WTC11 (cell line): ENCODE measurements at regions not wholly inside any gene's neighbourhood (a gene's known extent, or its start where the extent isn't known, plus 50 kb on each side); places are given as distances from the start of the nearest gene placed in this dataset.

ENCODE experiments used
- ATAC-seq: fragments of 200-7000 bp; cut with Tn5 transposase; 2 replicates; pipeline ENCODE4 v1.10.0; 2021; ENCODE audit warnings: mild to moderate bottlenecking, moderate library complexity
- CTCF ChIA-PET: fragments of 300-600 bp; sonication (Branson Sonifier 250); formaldehyde crosslinking; loops from one replicate; lab custom pipeline; 2021; ENCODE audit warnings: antibody characterized with exemption; lab: Charles Lee
- POLR2A ChIA-PET: fragments of 350-600 bp; sonication (Branson Sonifier 250); formaldehyde crosslinking; loops from one replicate; lab custom pipeline; 2021; ENCODE audit warnings: antibody characterized with exemption; lab: Charles Lee
- DNase-seq: peaks from one replicate; pipeline ENCODE4 v3.0.0; 2021; ENCODE audit warnings: low spot score
- H3K27ac Mint-ChIP-seq: 2 replicates; pipeline ENCODE4 v1.8.0; 2021; ENCODE audit warnings: mixed read lengths
- H3K27me3 Mint-ChIP-seq: 2 replicates; pipeline ENCODE4 v1.8.0; 2021; ENCODE audit warnings: low read depth, mild to moderate bottlenecking, moderate library complexity, mixed read lengths
- H3K36me3 Mint-ChIP-seq: 2 replicates; pipeline ENCODE4 v1.8.0; 2021; ENCODE audit warnings: mixed read lengths
- H3K4me1 Mint-ChIP-seq: 2 replicates; pipeline ENCODE4 v1.8.0; 2022; ENCODE audit warnings: mixed read lengths
- H3K4me3 Mint-ChIP-seq: 2 replicates; pipeline ENCODE4 v1.8.0; 2021; ENCODE audit warnings: mild to moderate bottlenecking, moderate library complexity, mixed read lengths
- H3K9me3 Mint-ChIP-seq: 2 replicates; pipeline ENCODE4 v1.8.0; 2021; ENCODE audit warnings: mixed read lengths
- CREM ChIP-seq: sonication (generic); formaldehyde crosslinking; IDR thresholded peaks from 2 replicates; pipeline ENCODE4 v1.8.1; 2022; ENCODE audit warnings: mild to moderate bottlenecking, missing genetic modification reagents, moderate library complexity
- FOXJ3 ChIP-seq: sonication (generic); formaldehyde crosslinking; IDR thresholded peaks from 2 replicates; pipeline ENCODE4 v1.9.0; 2021; ENCODE audit warnings: missing genetic modification reagents, mild to moderate bottlenecking, borderline replicate concordance
- FOXK1 ChIP-seq: sonication (generic); formaldehyde crosslinking; IDR thresholded peaks from 2 replicates; pipeline ENCODE4 v1.8.0; 2022; ENCODE audit warnings: mild to moderate bottlenecking, moderate library complexity, missing genetic modification reagents
- FOXP1 ChIP-seq: sonication (generic); formaldehyde crosslinking; IDR thresholded peaks from 2 replicates; pipeline ENCODE4 v1.8.0; 2022; ENCODE audit warnings: missing genetic modification reagents, mild to moderate bottlenecking, moderate library complexity, borderline replicate concordance
- IRF2 ChIP-seq: sonication (generic); formaldehyde crosslinking; IDR thresholded peaks from 2 replicates; pipeline ENCODE4 v1.8.0; 2022; ENCODE audit warnings: low read depth, missing genetic modification reagents, borderline replicate concordance
- JAZF1 ChIP-seq: fragments of 250-450 bp; sonication (Bioruptor Pico); IDR thresholded peaks from 2 replicates; pipeline ENCODE4 v1.9.0; 2021; ENCODE audit warnings: moderate library complexity, mild to moderate bottlenecking, inconsistent platforms
- KAT7 ChIP-seq: sonication (generic); formaldehyde crosslinking; IDR thresholded peaks from 2 replicates; pipeline ENCODE4 v1.8.1; 2023; ENCODE audit warnings: missing genetic modification reagents, mild to moderate bottlenecking, borderline replicate concordance
- SMAD4 ChIP-seq: sonication (generic); formaldehyde crosslinking; IDR thresholded peaks from 2 replicates; pipeline ENCODE4 v1.8.0; 2022; ENCODE audit warnings: mild to moderate bottlenecking, missing genetic modification reagents
- SP1 ChIP-seq: sonication (generic); formaldehyde crosslinking; conservative IDR thresholded peaks from 2 replicates; pipeline ENCODE4 v1.8.1; 2022; ENCODE audit warnings: missing genetic modification reagents
- TP53 ChIP-seq: sonication (generic); formaldehyde crosslinking; IDR thresholded peaks from 2 replicates; pipeline ENCODE4 v1.8.1; 2023; ENCODE audit warnings: mild to moderate bottlenecking, missing genetic modification reagents
- ZNF416 ChIP-seq: fragments of 250-450 bp; sonication (Bioruptor Pico); IDR thresholded peaks from 2 replicates; pipeline ENCODE4 v1.9.0; 2021; ENCODE audit warnings: mild to moderate bottlenecking, inconsistent platforms
- ZNF671 ChIP-seq: fragments of 250-450 bp; sonication (Bioruptor Pico); IDR thresholded peaks from 2 replicates; pipeline ENCODE4 v1.8.0; 2021; ENCODE audit warnings: mild to moderate bottlenecking
- TF ChIP-seq, protein P1 (sequence below): sonication (generic); formaldehyde crosslinking; IDR thresholded peaks from 2 replicates; pipeline ENCODE4 v1.8.0; 2022; ENCODE audit warnings: mild to moderate bottlenecking, missing genetic modification reagents
- TF ChIP-seq, protein P2 (sequence below): sonication (generic); formaldehyde crosslinking; IDR thresholded peaks from 2 replicates; pipeline ENCODE4 v1.8.0; 2022; ENCODE audit warnings: mild to moderate bottlenecking, missing genetic modification reagents
- TF ChIP-seq, protein P3 (sequence below): sonication (generic); formaldehyde crosslinking; IDR thresholded peaks from 2 replicates; pipeline ENCODE4 v1.8.0; 2022; ENCODE audit warnings: missing genetic modification reagents
- TF ChIP-seq, protein P4 (sequence below): sonication (generic); formaldehyde crosslinking; IDR thresholded peaks from 2 replicates; pipeline ENCODE4 v1.8.1; 2023; ENCODE audit warnings: mild to moderate bottlenecking, missing genetic modification reagents, borderline replicate concordance
- TF ChIP-seq, protein P5 (sequence below): fragments of 250-450 bp; sonication (Bioruptor Pico); IDR thresholded peaks from 2 replicates; pipeline ENCODE4 v1.9.0; 2021; ENCODE audit warnings: mild to moderate bottlenecking, borderline replicate concordance

DNA sequence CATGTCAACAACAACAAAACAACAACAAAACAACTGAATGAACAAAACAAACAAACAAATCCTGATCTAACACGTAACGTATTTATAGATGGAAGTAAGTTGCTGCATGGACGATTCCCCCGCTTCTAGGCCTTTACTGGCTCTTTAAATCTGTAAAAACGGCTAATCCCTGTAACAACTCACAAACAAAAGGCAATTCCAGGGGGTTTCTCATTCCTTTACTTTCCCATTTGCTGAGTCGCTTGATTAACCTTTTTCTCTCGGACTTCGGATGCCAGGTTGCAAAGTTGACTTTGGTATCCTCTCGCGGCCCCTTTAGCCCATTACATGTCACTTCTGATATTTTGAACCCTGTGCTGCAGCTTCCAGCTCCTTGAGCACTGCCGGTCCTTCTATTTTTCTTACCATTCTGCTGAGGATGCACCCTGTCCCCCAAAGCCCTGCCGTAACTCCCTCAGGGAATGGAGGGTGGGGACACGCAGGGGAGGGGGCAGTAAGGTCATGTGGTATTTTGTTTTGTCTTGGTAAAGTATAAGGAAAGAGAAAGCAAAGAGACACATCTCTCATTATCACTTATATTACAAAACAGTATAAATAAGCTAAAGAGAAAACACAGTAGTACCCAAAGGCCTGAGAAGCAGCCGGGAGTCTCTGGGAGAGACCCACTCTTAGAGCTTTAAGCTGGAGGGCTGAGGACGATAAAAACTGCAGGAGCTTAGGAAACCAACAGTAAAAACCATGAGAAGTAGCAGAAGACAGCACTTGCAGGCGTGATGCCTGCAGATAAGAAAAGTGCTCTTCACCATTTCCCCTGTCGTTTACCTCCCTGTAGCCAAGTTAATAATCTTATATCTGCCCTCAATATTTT is 457.8 kb upstream of the ZNF717 start:
- CTCF ChIA-PET = no interaction called here
- POLR2A ChIA-PET = no interaction called here
- no peak overlapping the region for H3K4me3 Mint-ChIP-seq

DNA sequence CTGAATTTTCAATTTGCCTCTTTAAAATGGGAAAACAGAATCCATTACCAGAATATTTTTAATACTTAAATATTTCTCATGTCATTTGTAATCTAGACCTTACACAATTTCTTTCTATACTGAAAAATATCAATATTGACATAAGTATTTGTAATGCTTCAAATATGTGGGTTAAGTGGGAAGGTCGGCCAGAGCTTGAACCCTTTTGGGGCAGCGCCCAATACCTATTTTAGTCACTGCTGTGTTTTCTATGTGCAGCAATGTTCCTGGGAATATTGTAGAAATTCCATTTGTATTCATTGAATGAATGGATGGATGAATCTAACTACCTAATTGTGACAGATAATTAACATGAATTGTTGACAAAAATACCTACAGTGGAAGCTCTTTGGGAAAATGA is 459.7 kb upstream of the ZNF717 start:
- ATAC-seq = no peak

More for the DNA sequence above, 457.8 kb upstream of the ZNF717 start:
- Mint-ChIP-seq H3K27ac (peak overlapping the region; percentile 90), H3K36me3 (peaks cover 7% of the 10 kb centered on the region), H3K27me3 (no peaks in the 10 kb centered on the region), H3K4me1 (peaks cover 11% of the 10 kb centered on the region), H3K9me3 (peaks cover 16% of the 10 kb centered on the region)
- DNase-seq (no peak), ATAC-seq (peak; percentile 66)
- TF ChIP-seq, protein P1, sequence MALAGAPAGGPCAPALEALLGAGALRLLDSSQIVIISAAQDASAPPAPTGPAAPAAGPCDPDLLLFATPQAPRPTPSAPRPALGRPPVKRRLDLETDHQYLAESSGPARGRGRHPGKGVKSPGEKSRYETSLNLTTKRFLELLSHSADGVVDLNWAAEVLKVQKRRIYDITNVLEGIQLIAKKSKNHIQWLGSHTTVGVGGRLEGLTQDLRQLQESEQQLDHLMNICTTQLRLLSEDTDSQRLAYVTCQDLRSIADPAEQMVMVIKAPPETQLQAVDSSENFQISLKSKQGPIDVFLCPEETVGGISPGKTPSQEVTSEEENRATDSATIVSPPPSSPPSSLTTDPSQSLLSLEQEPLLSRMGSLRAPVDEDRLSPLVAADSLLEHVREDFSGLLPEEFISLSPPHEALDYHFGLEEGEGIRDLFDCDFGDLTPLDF (CRISPR knock-in tag) = no peak
- no peak for TF ChIP-seq FOXJ3 (CRISPR knock-in tag)
- TF ChIP-seq JAZF1 (CRISPR knock-in tag) = no peak
- no peak for TF ChIP-seq SMAD4 (CRISPR knock-in tag)
- no peak for TF ChIP-seq FOXP1 (CRISPR knock-in tag)
- TF ChIP-seq, protein P2, sequence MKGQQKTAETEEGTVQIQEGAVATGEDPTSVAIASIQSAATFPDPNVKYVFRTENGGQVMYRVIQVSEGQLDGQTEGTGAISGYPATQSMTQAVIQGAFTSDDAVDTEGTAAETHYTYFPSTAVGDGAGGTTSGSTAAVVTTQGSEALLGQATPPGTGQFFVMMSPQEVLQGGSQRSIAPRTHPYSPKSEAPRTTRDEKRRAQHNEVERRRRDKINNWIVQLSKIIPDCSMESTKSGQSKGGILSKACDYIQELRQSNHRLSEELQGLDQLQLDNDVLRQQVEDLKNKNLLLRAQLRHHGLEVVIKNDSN (CRISPR knock-in tag) = no peak
- TF ChIP-seq, protein P3, sequence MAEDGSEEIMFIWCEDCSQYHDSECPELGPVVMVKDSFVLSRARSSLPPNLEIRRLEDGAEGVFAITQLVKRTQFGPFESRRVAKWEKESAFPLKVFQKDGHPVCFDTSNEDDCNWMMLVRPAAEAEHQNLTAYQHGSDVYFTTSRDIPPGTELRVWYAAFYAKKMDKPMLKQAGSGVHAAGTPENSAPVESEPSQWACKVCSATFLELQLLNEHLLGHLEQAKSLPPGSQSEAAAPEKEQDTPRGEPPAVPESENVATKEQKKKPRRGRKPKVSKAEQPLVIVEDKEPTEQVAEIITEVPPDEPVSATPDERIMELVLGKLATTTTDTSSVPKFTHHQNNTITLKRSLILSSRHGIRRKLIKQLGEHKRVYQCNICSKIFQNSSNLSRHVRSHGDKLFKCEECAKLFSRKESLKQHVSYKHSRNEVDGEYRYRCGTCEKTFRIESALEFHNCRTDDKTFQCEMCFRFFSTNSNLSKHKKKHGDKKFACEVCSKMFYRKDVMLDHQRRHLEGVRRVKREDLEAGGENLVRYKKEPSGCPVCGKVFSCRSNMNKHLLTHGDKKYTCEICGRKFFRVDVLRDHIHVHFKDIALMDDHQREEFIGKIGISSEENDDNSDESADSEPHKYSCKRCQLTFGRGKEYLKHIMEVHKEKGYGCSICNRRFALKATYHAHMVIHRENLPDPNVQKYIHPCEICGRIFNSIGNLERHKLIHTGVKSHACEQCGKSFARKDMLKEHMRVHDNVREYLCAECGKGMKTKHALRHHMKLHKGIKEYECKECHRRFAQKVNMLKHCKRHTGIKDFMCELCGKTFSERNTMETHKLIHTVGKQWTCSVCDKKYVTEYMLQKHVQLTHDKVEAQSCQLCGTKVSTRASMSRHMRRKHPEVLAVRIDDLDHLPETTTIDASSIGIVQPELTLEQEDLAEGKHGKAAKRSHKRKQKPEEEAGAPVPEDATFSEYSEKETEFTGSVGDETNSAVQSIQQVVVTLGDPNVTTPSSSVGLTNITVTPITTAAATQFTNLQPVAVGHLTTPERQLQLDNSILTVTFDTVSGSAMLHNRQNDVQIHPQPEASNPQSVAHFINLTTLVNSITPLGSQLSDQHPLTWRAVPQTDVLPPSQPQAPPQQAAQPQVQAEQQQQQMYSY (CRISPR knock-in tag) = no peak
- TF ChIP-seq, protein P4, sequence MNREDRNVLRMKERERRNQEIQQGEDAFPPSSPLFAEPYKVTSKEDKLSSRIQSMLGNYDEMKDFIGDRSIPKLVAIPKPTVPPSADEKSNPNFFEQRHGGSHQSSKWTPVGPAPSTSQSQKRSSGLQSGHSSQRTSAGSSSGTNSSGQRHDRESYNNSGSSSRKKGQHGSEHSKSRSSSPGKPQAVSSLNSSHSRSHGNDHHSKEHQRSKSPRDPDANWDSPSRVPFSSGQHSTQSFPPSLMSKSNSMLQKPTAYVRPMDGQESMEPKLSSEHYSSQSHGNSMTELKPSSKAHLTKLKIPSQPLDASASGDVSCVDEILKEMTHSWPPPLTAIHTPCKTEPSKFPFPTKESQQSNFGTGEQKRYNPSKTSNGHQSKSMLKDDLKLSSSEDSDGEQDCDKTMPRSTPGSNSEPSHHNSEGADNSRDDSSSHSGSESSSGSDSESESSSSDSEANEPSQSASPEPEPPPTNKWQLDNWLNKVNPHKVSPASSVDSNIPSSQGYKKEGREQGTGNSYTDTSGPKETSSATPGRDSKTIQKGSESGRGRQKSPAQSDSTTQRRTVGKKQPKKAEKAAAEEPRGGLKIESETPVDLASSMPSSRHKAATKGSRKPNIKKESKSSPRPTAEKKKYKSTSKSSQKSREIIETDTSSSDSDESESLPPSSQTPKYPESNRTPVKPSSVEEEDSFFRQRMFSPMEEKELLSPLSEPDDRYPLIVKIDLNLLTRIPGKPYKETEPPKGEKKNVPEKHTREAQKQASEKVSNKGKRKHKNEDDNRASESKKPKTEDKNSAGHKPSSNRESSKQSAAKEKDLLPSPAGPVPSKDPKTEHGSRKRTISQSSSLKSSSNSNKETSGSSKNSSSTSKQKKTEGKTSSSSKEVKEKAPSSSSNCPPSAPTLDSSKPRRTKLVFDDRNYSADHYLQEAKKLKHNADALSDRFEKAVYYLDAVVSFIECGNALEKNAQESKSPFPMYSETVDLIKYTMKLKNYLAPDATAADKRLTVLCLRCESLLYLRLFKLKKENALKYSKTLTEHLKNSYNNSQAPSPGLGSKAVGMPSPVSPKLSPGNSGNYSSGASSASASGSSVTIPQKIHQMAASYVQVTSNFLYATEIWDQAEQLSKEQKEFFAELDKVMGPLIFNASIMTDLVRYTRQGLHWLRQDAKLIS (CRISPR knock-in tag) = no peak
- no peak for TF ChIP-seq ZNF416 (CRISPR knock-in tag)
- TF ChIP-seq IRF2 (CRISPR knock-in tag) = no peak
- TF ChIP-seq TP53 (CRISPR knock-in tag) = no peak

More for the DNA sequence above, 459.7 kb upstream of the ZNF717 start:
- no peak overlapping the region for H3K27ac Mint-ChIP-seq
- ChIA-PET CTCF (no interaction called here), POLR2A (no interaction called here)
- H3K27me3 Mint-ChIP-seq = no peaks in the 10 kb centered on the region
- TF ChIP-seq CREM = no peak
- no peak for TF ChIP-seq SP1 (CRISPR knock-in tag)
- no peak for TF ChIP-seq FOXK1 (CRISPR knock-in tag)
- TF ChIP-seq, protein P5, sequence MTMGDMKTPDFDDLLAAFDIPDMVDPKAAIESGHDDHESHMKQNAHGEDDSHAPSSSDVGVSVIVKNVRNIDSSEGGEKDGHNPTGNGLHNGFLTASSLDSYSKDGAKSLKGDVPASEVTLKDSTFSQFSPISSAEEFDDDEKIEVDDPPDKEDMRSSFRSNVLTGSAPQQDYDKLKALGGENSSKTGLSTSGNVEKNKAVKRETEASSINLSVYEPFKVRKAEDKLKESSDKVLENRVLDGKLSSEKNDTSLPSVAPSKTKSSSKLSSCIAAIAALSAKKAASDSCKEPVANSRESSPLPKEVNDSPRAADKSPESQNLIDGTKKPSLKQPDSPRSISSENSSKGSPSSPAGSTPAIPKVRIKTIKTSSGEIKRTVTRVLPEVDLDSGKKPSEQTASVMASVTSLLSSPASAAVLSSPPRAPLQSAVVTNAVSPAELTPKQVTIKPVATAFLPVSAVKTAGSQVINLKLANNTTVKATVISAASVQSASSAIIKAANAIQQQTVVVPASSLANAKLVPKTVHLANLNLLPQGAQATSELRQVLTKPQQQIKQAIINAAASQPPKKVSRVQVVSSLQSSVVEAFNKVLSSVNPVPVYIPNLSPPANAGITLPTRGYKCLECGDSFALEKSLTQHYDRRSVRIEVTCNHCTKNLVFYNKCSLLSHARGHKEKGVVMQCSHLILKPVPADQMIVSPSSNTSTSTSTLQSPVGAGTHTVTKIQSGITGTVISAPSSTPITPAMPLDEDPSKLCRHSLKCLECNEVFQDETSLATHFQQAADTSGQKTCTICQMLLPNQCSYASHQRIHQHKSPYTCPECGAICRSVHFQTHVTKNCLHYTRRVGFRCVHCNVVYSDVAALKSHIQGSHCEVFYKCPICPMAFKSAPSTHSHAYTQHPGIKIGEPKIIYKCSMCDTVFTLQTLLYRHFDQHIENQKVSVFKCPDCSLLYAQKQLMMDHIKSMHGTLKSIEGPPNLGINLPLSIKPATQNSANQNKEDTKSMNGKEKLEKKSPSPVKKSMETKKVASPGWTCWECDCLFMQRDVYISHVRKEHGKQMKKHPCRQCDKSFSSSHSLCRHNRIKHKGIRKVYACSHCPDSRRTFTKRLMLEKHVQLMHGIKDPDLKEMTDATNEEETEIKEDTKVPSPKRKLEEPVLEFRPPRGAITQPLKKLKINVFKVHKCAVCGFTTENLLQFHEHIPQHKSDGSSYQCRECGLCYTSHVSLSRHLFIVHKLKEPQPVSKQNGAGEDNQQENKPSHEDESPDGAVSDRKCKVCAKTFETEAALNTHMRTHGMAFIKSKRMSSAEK = no peak
- no peak for TF ChIP-seq ZNF671 (CRISPR knock-in tag)
- no peak for TF ChIP-seq KAT7 (CRISPR knock-in tag)
- TF ChIP-seq FOXJ3 (CRISPR knock-in tag) = no peak
- H3K9me3 Mint-ChIP-seq = peaks cover 12% of the 10 kb centered on the region
- H3K4me1 Mint-ChIP-seq = peaks cover 11% of the 10 kb centered on the region
- H3K36me3 Mint-ChIP-seq = peaks cover 11% of the 10 kb centered on the region
- no peak overlapping the region for H3K4me3 Mint-ChIP-seq
- DNase-seq = no peak
